Endodermal cell (in vitro differentiated cells): ENCODE measurements at regions not wholly inside any gene's neighbourhood (a gene's known extent, or its start where the extent isn't known, plus 50 kb on each side); places are given as distances from the start of the nearest gene placed in this dataset.

ENCODE experiments used
- DNase-seq: peaks from one replicate; pipeline ENCODE4 v3.0.0-alpha.2; 2017
- H3K27ac ChIP-seq: 2 replicates; pipeline ENCODE4 v1.5.1; 2013; ENCODE audit warnings: mild to moderate bottlenecking, low read depth, low read length, moderate library complexity
- H3K27me3 ChIP-seq: 2 replicates; pipeline ENCODE4 v1.6.1; 2013; ENCODE audit warnings: mild to moderate bottlenecking, low read length, moderate library complexity; ENCODE audit not compliant: insufficient read depth, control insufficient read depth, poor library complexity, severe bottlenecking
- H3K36me3 ChIP-seq: 2 replicates; pipeline ENCODE4 v1.7.0; 2013; ENCODE audit warnings: mild to moderate bottlenecking, low read length, moderate library complexity; ENCODE audit not compliant: control insufficient read depth, insufficient read depth
- H3K4me1 ChIP-seq: one replicate; pipeline ENCODE4 v1.7.0; 2013; ENCODE audit warnings: low read length; ENCODE audit not compliant: control insufficient read depth, insufficient read depth
- H3K4me3 ChIP-seq: 2 replicates; pipeline ENCODE4 v1.5.1; 2013; ENCODE audit warnings: mild to moderate bottlenecking, low read length, moderate library complexity
- H3K9ac ChIP-seq: 2 replicates; pipeline ENCODE4 v1.6.1; 2013; ENCODE audit warnings: mild to moderate bottlenecking, low read length, moderate library complexity; ENCODE audit not compliant: poor library complexity, severe bottlenecking; ENCODE audit errors: extremely low read depth
- H3K9me3 ChIP-seq: 2 replicates; pipeline ENCODE4 v1.6.1; 2013; ENCODE audit warnings: mild to moderate bottlenecking, low read length, moderate library complexity; ENCODE audit not compliant: control insufficient read depth
- H3K27ac Mint-ChIP-seq: 2 replicates; pipeline ENCODE4 v1.8.0; 2020; ENCODE audit warnings: mixed read lengths
- H3K27me3 Mint-ChIP-seq: 2 replicates; pipeline ENCODE4 v1.8.0; 2021; ENCODE audit warnings: mild to moderate bottlenecking, mixed read lengths; ENCODE audit not compliant: insufficient read depth
- H3K36me3 Mint-ChIP-seq: 2 replicates; pipeline ENCODE4 v1.8.0; 2020; ENCODE audit warnings: low read depth, mixed read lengths
- H3K4me1 Mint-ChIP-seq: 2 replicates; pipeline ENCODE4 v1.8.0; 2020; ENCODE audit warnings: mixed read lengths
- H3K4me3 Mint-ChIP-seq: 2 replicates; pipeline ENCODE4 v1.8.0; 2020; ENCODE audit warnings: mild to moderate bottlenecking, moderate library complexity, mixed read lengths
- H3K9me3 Mint-ChIP-seq: 2 replicates; pipeline ENCODE4 v1.8.0; 2020; ENCODE audit warnings: mild to moderate bottlenecking, mixed read lengths
- CTCF ChIP-seq: fragments of 200-600 bp; sonication (generic); conservative IDR thresholded peaks from 2 replicates; pipeline ENCODE4 v1.5.0; 2021; ENCODE audit warnings: antibody characterized with exemption, mild to moderate bottlenecking
- WGBS, 2 experiments: methylation state at CpG; one replicate each; pipeline versions ENCODE4 v1.1.5 to v1.1.7; 2013; ENCODE audit warnings: missing lambda C conversion rate in 2 of 2, mixed read lengths in 1 of 2; ENCODE audit not compliant: insufficient coverage in 1 of 2, insufficient read length in 1 of 2; 5-methylcytosine and 5-hydroxymethylcytosine counted together

GRCh38 chr12:18168016-18168415, 78.0 kb upstream of the RERGL start:
- no peak overlapping the region for H3K27ac ChIP-seq
- no peak overlapping the region for H3K4me3 ChIP-seq
- DNase-seq: no peak
- H3K4me1 ChIP-seq: no peaks in the 10 kb centered on the region
- no peaks in the 10 kb centered on the region for H3K4me1 Mint-ChIP-seq
- peaks cover 1% of the 10 kb centered on the region for H3K27me3 Mint-ChIP-seq
- no peak overlapping the region for H3K4me3 Mint-ChIP-seq
- no peak for TF ChIP-seq CTCF
- peaks cover 21% of the 10 kb centered on the region for H3K9me3 Mint-ChIP-seq
- peaks cover 3% of the 10 kb centered on the region for H3K36me3 Mint-ChIP-seq
- WGBS, 2 experiments: 0 to 52% methylated on average over 1 to 3 of the region's 3 CpGs
- no peak overlapping the region for H3K27ac Mint-ChIP-seq
- no peak overlapping the region for H3K9ac ChIP-seq
- H3K36me3 ChIP-seq: no peaks in the 10 kb centered on the region
- H3K9me3 ChIP-seq: peaks cover 17% of the 10 kb centered on the region
- no peaks in the 10 kb centered on the region for H3K27me3 ChIP-seq

GRCh38 chr12:18165889-18166288, 75.9 kb upstream of the RERGL start:
- 83 to 100% methylated on average over 1 of the region's 2 CpGs for WGBS, 2 experiments
- H3K27ac Mint-ChIP-seq: no peak overlapping the region

DNA sequence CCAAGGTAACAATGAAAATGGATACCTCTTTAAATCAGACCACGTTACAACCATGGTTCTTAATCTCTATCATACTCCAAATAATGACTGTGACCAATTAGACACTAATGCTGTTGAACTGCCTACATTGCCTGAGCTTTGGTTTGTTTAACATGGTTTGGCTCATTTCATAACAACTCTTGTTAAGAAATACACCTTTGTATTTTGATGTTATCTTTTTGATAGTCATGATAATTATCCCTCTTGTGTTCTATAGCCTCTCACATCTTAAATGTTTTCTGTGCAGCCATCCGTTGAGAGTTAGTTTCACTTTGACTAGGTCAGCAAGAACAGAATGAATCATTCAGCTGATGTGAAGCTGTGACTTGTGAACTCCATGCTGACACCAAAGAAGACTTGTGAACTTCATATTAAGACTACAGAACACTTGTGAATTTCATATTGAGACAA, 75.5 kb upstream of the RERGL start:
- H3K27me3 Mint-ChIP-seq: no peaks in the 10 kb centered on the region
- Histone ChIP-seq H3K9ac (no peak overlapping the region), H3K27me3 (no peaks in the 10 kb centered on the region), H3K9me3 (no peaks in the 10 kb centered on the region), H3K36me3 (no peaks in the 10 kb centered on the region), H3K4me3 (no peak overlapping the region), H3K27ac (no peak overlapping the region), H3K4me1 (no peaks in the 10 kb centered on the region)
- no peak for TF ChIP-seq CTCF
- H3K27ac Mint-ChIP-seq: no peak overlapping the region
- DNase-seq: no peak
- peaks cover 4% of the 10 kb centered on the region for H3K9me3 Mint-ChIP-seq
- no peak overlapping the region for H3K4me3 Mint-ChIP-seq
- no peaks in the 10 kb centered on the region for H3K36me3 Mint-ChIP-seq
- H3K4me1 Mint-ChIP-seq: no peaks in the 10 kb centered on the region
- WGBS, 2 experiments: 75 to 85% methylated on average over 2 of the region's 2 CpGs

More at GRCh38 chr12:18165889-18166288, 75.9 kb upstream of the RERGL start:
- Histone ChIP-seq H3K4me1 (no peaks in the 10 kb centered on the region), H3K9ac (no peak overlapping the region), H3K4me3 (no peak overlapping the region), H3K9me3 (no peaks in the 10 kb centered on the region), H3K36me3 (no peaks in the 10 kb centered on the region), H3K27me3 (no peaks in the 10 kb centered on the region), H3K27ac (no peak overlapping the region)
- TF ChIP-seq CTCF: no peak
- Mint-ChIP-seq H3K36me3 (no peaks in the 10 kb centered on the region), H3K27me3 (no peaks in the 10 kb centered on the region), H3K4me3 (no peak overlapping the region), H3K9me3 (peaks cover 6% of the 10 kb centered on the region), H3K4me1 (no peaks in the 10 kb centered on the region)
- no peak for DNase-seq
